ENCODE measurements at regions not wholly inside any gene's neighbourhood (a gene's known extent, or its start where the extent isn't known, plus 50 kb on each side); places are given as distances from the start of the nearest gene placed in this dataset.

DNA sequence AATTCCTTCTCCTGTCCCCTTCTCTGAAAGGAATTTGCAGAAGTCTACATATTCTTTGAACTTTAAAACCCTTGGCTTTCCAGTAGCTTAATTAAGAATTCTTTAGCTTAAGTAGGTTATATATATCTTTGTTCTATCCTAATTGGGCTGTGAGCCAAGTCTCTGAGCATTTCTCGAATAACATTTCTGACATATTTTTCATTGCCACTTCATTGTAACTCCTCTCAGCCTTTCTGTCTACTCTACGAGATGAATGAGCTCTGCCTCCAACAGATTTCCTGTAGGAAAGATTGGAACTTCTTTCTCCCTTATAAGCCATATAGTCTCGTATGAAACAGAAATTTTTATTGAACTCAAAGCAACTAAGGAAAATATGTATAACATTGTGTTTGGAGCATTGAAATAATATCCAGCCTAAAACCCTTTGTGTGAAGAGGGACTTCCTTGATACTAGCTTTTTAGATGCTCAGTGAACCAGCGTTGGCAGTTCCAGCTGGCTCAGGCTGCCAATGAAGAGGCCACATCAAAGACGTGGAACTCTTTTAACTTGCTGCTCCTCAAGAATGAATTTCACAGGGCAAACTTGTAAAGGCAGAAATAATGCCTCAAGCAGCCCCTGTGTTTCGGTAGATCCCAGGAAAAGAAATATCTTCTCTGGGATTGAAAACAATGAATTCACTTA lies 87.7 kb upstream of the NOX3 start:
- TF ChIP-seq CTCF (IDR thresholded peaks at IDR 0.05; ENCODE audit: low read length), result no peak
- TF ChIP-seq EZH2phosphoT487 (IDR thresholded peaks at IDR 0.05; ENCODE audit: low read length), result no peak
- TF ChIP-seq EZH2 (optimal IDR thresholded peaks at IDR 0.05; ENCODE audit: low read depth, low read length), result no peak

DNA sequence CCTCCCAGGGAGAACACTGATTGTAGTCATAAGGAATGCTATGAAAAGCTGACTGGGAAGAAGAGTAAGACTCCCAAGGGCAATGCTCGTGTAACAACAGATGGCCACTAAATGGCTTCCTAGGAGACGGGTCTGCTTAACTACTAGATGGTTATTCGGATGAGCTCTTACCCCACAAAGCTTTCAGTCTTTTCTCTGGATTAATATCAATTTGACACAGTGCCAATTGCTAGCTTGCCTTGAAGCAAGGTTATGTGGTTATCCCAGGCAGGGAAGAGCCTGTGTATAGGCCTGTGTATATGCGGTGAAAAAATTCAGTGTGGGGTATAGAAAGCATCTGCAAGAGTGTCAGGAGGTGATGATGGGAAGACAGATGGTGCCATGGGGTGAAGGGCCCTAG lies 86.4 kb upstream of the NOX3 start:
- no peak overlapping the region for H3K4me3 ChIP-seq (ENCODE audit: low read length)
- no peaks in the 10 kb centered on the region for H4K20me1 ChIP-seq (ENCODE audit: insufficient read depth, low read length)
- TF ChIP-seq CTCF (IDR thresholded peaks at IDR 0.05; ENCODE audit: low read length), result no peak
- no peak for TF ChIP-seq EZH2 (optimal IDR thresholded peaks at IDR 0.05; ENCODE audit: low read depth, low read length)
- TF ChIP-seq EZH2phosphoT487 (IDR thresholded peaks at IDR 0.05; ENCODE audit: low read length), result no peak
- H3K9ac ChIP-seq (ENCODE audit: low read length), result no peak overlapping the region
- no peaks in the 10 kb centered on the region for H3K79me2 ChIP-seq (ENCODE audit: low read length)
- no peak overlapping the region for H3K4me2 ChIP-seq (ENCODE audit: low read depth, low read length)
- no peaks in the 10 kb centered on the region for H3F3A ChIP-seq (ENCODE audit: insufficient read depth, low read length)
- H3K36me3 ChIP-seq (replicated peaks; ENCODE audit: insufficient read depth, low read length), result no peaks in the 10 kb centered on the region
- H3K4me1 ChIP-seq (ENCODE audit: low read length), result no peaks in the 10 kb centered on the region
- H2AFZ ChIP-seq (ENCODE audit: low read length), result no peak overlapping the region
- H3K27me3 ChIP-seq (replicated peaks; ENCODE audit: insufficient read depth, low read length), result no peaks in the 10 kb centered on the region
- no peak for DNase-seq
- no peaks in the 10 kb centered on the region for H3K9me3 ChIP-seq (replicated peaks; ENCODE audit: insufficient read depth, low read length)
- H3K9me2 ChIP-seq (replicated peaks; ENCODE audit: insufficient read depth, low read length), result no peaks in the 10 kb centered on the region
- no peak overlapping the region for H3K27ac ChIP-seq (ENCODE audit: low read length)

More for the DNA sequence above, 87.7 kb upstream of the NOX3 start:
- H3K9ac ChIP-seq (ENCODE audit: low read length), result no peak overlapping the region
- H3K27ac ChIP-seq (ENCODE audit: low read length), result no peak overlapping the region
- H2AFZ ChIP-seq (ENCODE audit: low read length), result no peak overlapping the region
- no peaks in the 10 kb centered on the region for H3K4me1 ChIP-seq (ENCODE audit: low read length)
- H3K9me2 ChIP-seq (replicated peaks; ENCODE audit: insufficient read depth, low read length), result no peaks in the 10 kb centered on the region
- H3K4me2 ChIP-seq (ENCODE audit: low read depth, low read length), result no peak overlapping the region
- H4K20me1 ChIP-seq (ENCODE audit: insufficient read depth, low read length), result no peaks in the 10 kb centered on the region
- H3K79me2 ChIP-seq (ENCODE audit: low read length), result no peaks in the 10 kb centered on the region
- no peaks in the 10 kb centered on the region for H3F3A ChIP-seq (ENCODE audit: insufficient read depth, low read length)
- DNase-seq, result no peak
- no peaks in the 10 kb centered on the region for H3K9me3 ChIP-seq (replicated peaks; ENCODE audit: insufficient read depth, low read length)
- no peak overlapping the region for H3K4me3 ChIP-seq (ENCODE audit: low read length)
- H3K36me3 ChIP-seq (replicated peaks; ENCODE audit: insufficient read depth, low read length), result no peaks in the 10 kb centered on the region
- H3K27me3 ChIP-seq (replicated peaks; ENCODE audit: insufficient read depth, low read length), result no peaks in the 10 kb centered on the region

- no peak overlapping the region for H3K4me3 ChIP-seq (ENCODE audit: low read length)
- H3F3A ChIP-seq (ENCODE audit: insufficient read depth, low read length), result no peaks in the 10 kb centered on the region
- H3K9me2 ChIP-seq (replicated peaks; ENCODE audit: insufficient read depth, low read length), result no peaks in the 10 kb centered on the region
- H3K27ac ChIP-seq (ENCODE audit: low read length), result no peak overlapping the region
- no peaks in the 10 kb centered on the region for H4K20me1 ChIP-seq (ENCODE audit: insufficient read depth, low read length)
- TF ChIP-seq EZH2phosphoT487 (IDR thresholded peaks at IDR 0.05; ENCODE audit: low read length) (no peak), CTCF (IDR thresholded peaks at IDR 0.05; ENCODE audit: low read length) (no peak), EZH2 (optimal IDR thresholded peaks at IDR 0.05; ENCODE audit: low read depth, low read length) (no peak)
- no peak overlapping the region for H3K9ac ChIP-seq (ENCODE audit: low read length)
- H3K9me3 ChIP-seq (replicated peaks; ENCODE audit: insufficient read depth, low read length), result no peaks in the 10 kb centered on the region
- no peak overlapping the region for H2AFZ ChIP-seq (ENCODE audit: low read length)
- H3K4me2 ChIP-seq (ENCODE audit: low read depth, low read length), result no peak overlapping the region
- no peak for DNase-seq
- no peaks in the 10 kb centered on the region for H3K79me2 ChIP-seq (ENCODE audit: low read length)
- H3K4me1 ChIP-seq (ENCODE audit: low read length), result no peaks in the 10 kb centered on the region
- no peaks in the 10 kb centered on the region for H3K27me3 ChIP-seq (replicated peaks; ENCODE audit: insufficient read depth, low read length)
- H3K36me3 ChIP-seq (replicated peaks; ENCODE audit: insufficient read depth, low read length), result no peaks in the 10 kb centered on the region
Observed at GRCh38 chr6:155538708-155539390, 83.2 kb upstream of the NOX3 start.
